ENCODE measurements at regions not wholly inside any gene's neighbourhood (a gene's known extent, or its start where the extent isn't known, plus 50 kb on each side); places are given as distances from the start of the nearest gene placed in this dataset.

- intact Hi-C loops (cut with micrococcal nuclease), result no loop called here
- Mint-ChIP-seq H3K27ac (no peak overlapping the region), H3K36me3 (no peaks in the 10 kb centered on the region), H3K4me3 (no peak overlapping the region), H3K27me3 (ENCODE audit: low read depth in 3 of 3) (peaks cover 9 to 13% (median 9%) of the 10 kb centered on the region in 3 donors), H3K4me1 (no peaks in the 10 kb centered on the region), H3K9me3 (no peaks in the 10 kb centered on the region)
- Histone ChIP-seq H3K27me3 (ENCODE audit: control insufficient read depth in 2 of 2, insufficient read depth in 2 of 2, low read length in 2 of 2) (peaks cover 0 to 3% of the 10 kb centered on the region in 2 donors), H3K36me3 (replicated peaks in 1 of 2; ENCODE audit: control insufficient read depth in 1 of 2, insufficient read depth in 2 of 2, low read length in 2 of 2) (no peaks in the 10 kb centered on the region), H2AFZ (ENCODE audit: insufficient read depth, low read depth, low read length, poor library complexity, severe bottlenecking) (no peak overlapping the region), H3K4me1 (ENCODE audit: control insufficient read depth in 1 of 2, insufficient read depth in 2 of 2, low read length in 2 of 2) (no peaks in the 10 kb centered on the region), H3K4me3 (replicated peaks in 1 of 3; ENCODE audit: low read depth in 2 of 3, low read length in 3 of 3) (no peak overlapping the region), H3K4me2 (replicated peaks; ENCODE audit: extremely low read depth, low read length, poor library complexity, severe bottlenecking) (no peak overlapping the region), H3K79me2 (ENCODE audit: insufficient read depth, low read length) (no peaks in the 10 kb centered on the region), H3K9ac (ENCODE audit: insufficient read depth, low read length, poor library complexity, severe bottlenecking) (no peak overlapping the region), H3K9me3 (replicated peaks in 1 of 2; ENCODE audit: control insufficient read depth in 1 of 2, insufficient read depth in 1 of 2, low read length in 2 of 2) (no peaks in the 10 kb centered on the region), H4K20me1 (ENCODE audit: insufficient read depth, low read length) (no peaks in the 10 kb centered on the region), H3K27ac (ENCODE audit: low read depth in 1 of 2, low read length in 2 of 2) (no peak overlapping the region)
- 70% methylated on average over 3 of the region's 4 CpGs for WGBS (ENCODE audit: insufficient coverage)
- TF ChIP-seq CTCF (IDR thresholded peaks at IDR 0.05), result no peak
- no peak for DNase-seq
These were observed 66.1 kb upstream of the ZBTB40 start for GRCh38 chr1:22385537-22385936.

GRCh38 chr1:22386774-22387173, 64.9 kb upstream of the ZBTB40 start:
- no peak overlapping the region for H3K4me3 ChIP-seq (replicated peaks in 1 of 3; ENCODE audit: low read depth in 2 of 3, low read length in 3 of 3)
- no peaks in the 10 kb centered on the region for H3K36me3 Mint-ChIP-seq
- peaks cover 0 to 3% of the 10 kb centered on the region in 2 donors for H3K27me3 ChIP-seq (ENCODE audit: control insufficient read depth in 2 of 2, insufficient read depth in 2 of 2, low read length in 2 of 2)
- no peak for DNase-seq
- H4K20me1 ChIP-seq (ENCODE audit: insufficient read depth, low read length), result no peaks in the 10 kb centered on the region
- H3K36me3 ChIP-seq (replicated peaks in 1 of 2; ENCODE audit: control insufficient read depth in 1 of 2, insufficient read depth in 2 of 2, low read length in 2 of 2), result no peaks in the 10 kb centered on the region
- H2AFZ ChIP-seq (ENCODE audit: insufficient read depth, low read depth, low read length, poor library complexity, severe bottlenecking), result no peak overlapping the region
- no peaks in the 10 kb centered on the region for H3K9me3 ChIP-seq (replicated peaks in 1 of 2; ENCODE audit: control insufficient read depth in 1 of 2, insufficient read depth in 1 of 2, low read length in 2 of 2)
- no peaks in the 10 kb centered on the region for H3K4me1 ChIP-seq (ENCODE audit: control insufficient read depth in 1 of 2, insufficient read depth in 2 of 2, low read length in 2 of 2)
- no peak overlapping the region for H3K9ac ChIP-seq (ENCODE audit: insufficient read depth, low read length, poor library complexity, severe bottlenecking)
- H3K4me1 Mint-ChIP-seq, result no peaks in the 10 kb centered on the region
- no peak overlapping the region for H3K27ac ChIP-seq (ENCODE audit: low read depth in 1 of 2, low read length in 2 of 2)
- peaks cover 4 to 9% (median 4%) of the 10 kb centered on the region in 3 donors for H3K27me3 Mint-ChIP-seq (ENCODE audit: low read depth in 3 of 3)
- intact Hi-C loops (cut with micrococcal nuclease), result no loop called here
- H3K79me2 ChIP-seq (ENCODE audit: insufficient read depth, low read length), result no peaks in the 10 kb centered on the region
- TF ChIP-seq CTCF (IDR thresholded peaks at IDR 0.05), result no peak
- H3K4me3 Mint-ChIP-seq, result no peak overlapping the region
- no peaks in the 10 kb centered on the region for H3K9me3 Mint-ChIP-seq
- WGBS (ENCODE audit: insufficient coverage), result 92% methylated on average over 2 of the region's 3 CpGs
- H3K27ac Mint-ChIP-seq, result no peak overlapping the region
- H3K4me2 ChIP-seq (replicated peaks; ENCODE audit: extremely low read depth, low read length, poor library complexity, severe bottlenecking), result no peak overlapping the region

All from CD14-positive monocyte (primary cell).